Fibroblast of lung (primary cell): ENCODE measurements at regions not wholly inside any gene's neighbourhood (a gene's known extent, or its start where the extent isn't known, plus 50 kb on each side); places are given as distances from the start of the nearest gene placed in this dataset.

ENCODE experiments used
- CTCF ChIP-seq, 2 donors: IDR thresholded peaks in 1 of 2; conservative IDR thresholded peaks in 1 of 2; 1 replicate in 1 of 2; 2 replicates in 1 of 2; pipeline ENCODE4 v1.5.1; 2011 to 2012; ENCODE audit warnings: low read length in 2 of 2, control low read depth in 1 of 2, inconsistent platforms in 1 of 2, low read depth in 1 of 2, mild to moderate bottlenecking in 1 of 2
- EZH2 ChIP-seq: IDR thresholded peaks from 2 replicates; pipeline ENCODE4 v1.5.1; 2012; ENCODE audit warnings: low read length, control low read depth, mild to moderate bottlenecking; ENCODE audit errors: missing control alignments

GRCh38 chr6:113306552-113307145 is 550.5 kb upstream of the MARCKS start:
- peak; percentile 28 to 52 for TF ChIP-seq CTCF (conservative IDR thresholded peaks at IDR 0.05 in 1 of 2, IDR thresholded peaks at IDR 0.05 in 1 of 2; ENCODE audit: low read depth in 1 of 2, low read length in 2 of 2)
- TF ChIP-seq EZH2: no peak
